Thoracic aorta (tissue), 2 donors: ENCODE measurements at regions not wholly inside any gene's neighbourhood (a gene's known extent, or its start where the extent isn't known, plus 50 kb on each side); places are given as distances from the start of the nearest gene placed in this dataset.

ENCODE experiments used
- ATAC-seq: fragments of 150-250 bp; one replicate; pipeline ENCODE4 v1.8.0; 2017; ENCODE audit warnings: low read depth; ENCODE audit not compliant: insufficient number of reproducible peaks, low FRiP score
- DNase-seq: peaks from one replicate; pipeline ENCODE4 v3.0.0-alpha.2; 2020; ENCODE audit warnings: low spot score
- H3K27ac ChIP-seq, 2 donors: fragments of 200-600 bp; sonication (generic); 1 replicate in 1 of 2; 2 replicates in 1 of 2; pipeline ENCODE4 v1.5.1; 2016; ENCODE audit warnings: mild to moderate bottlenecking in 2 of 2, moderate library complexity in 2 of 2
- H3K27me3 ChIP-seq: fragments of 200-600 bp; sonication (generic); replicated peaks from 2 replicates; pipeline ENCODE4 v1.6.0; 2016; ENCODE audit warnings: mild to moderate bottlenecking; ENCODE audit not compliant: insufficient read depth
- H3K36me3 ChIP-seq: fragments of 200-600 bp; sonication (generic); one replicate; pipeline ENCODE4 v1.5.1; 2016
- H3K4me1 ChIP-seq, 2 donors: fragments of 200-600 bp; sonication (generic); 1 replicate in 1 of 2; 2 replicates in 1 of 2; pipeline versions ENCODE4 v1.5.1 to v1.6.0; 2016; ENCODE audit warnings: low read depth in 2 of 2, mild to moderate bottlenecking in 1 of 2; ENCODE audit not compliant: control insufficient read depth in 1 of 2
- H3K4me3 ChIP-seq: fragments of 200-600 bp; sonication (generic); 2 replicates; pipeline ENCODE4 v1.5.1; 2016; ENCODE audit warnings: mild to moderate bottlenecking
- H3K9me3 ChIP-seq: fragments of 200-600 bp; sonication (generic); 2 replicates; pipeline ENCODE4 v1.5.1; 2016
- CTCF ChIP-seq: fragments of 200-600 bp; sonication (generic); IDR thresholded peaks from one replicate; pipeline ENCODE4 v1.5.1; 2019; ENCODE audit warnings: antibody characterized with exemption

DNA sequence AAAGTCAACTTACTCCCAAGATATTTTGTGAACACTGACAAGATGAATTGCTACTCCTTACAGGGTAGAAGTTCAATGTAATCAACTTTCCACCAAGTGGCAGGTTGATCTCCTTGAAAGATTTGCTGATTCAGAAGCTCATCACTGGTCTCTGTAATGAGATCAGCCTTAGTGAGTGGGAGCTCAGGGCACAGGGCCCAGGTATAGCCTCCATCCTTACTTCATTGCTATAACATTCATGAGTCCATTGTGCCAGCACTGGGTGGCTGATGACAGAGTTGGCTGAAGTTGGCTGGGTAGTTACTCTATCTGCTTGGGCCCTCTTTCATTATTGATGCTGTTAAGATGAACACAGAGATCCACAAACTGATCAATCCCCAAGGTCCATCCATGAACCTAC is 379.0 kb downstream of the IRS1 start:
- Histone ChIP-seq H3K4me1 (peaks cover 0 to 5% of the 10 kb centered on the region in 2 donors), H3K36me3 (no peaks in the 10 kb centered on the region), H3K9me3 (no peaks in the 10 kb centered on the region), H3K27me3 (no peaks in the 10 kb centered on the region), H3K27ac (no peak overlapping the region), H3K4me3 (no peak overlapping the region)
- DNase-seq (no peak), ATAC-seq (no peak)
- no peak for TF ChIP-seq CTCF

GRCh38 chr2:226418521-226418920 is 381.1 kb downstream of the IRS1 start:
- no peak for TF ChIP-seq CTCF
- ATAC-seq (no peak), DNase-seq (no peak)
- Histone ChIP-seq H3K27ac (no peak overlapping the region), H3K36me3 (no peaks in the 10 kb centered on the region), H3K27me3 (no peaks in the 10 kb centered on the region), H3K9me3 (no peaks in the 10 kb centered on the region), H3K4me3 (no peak overlapping the region), H3K4me1 (peaks cover 0 to 1% of the 10 kb centered on the region in 2 donors)

- DNase-seq, result no peak
- no peak for TF ChIP-seq CTCF
- ATAC-seq, result no peak
These were observed 385.3 kb downstream of the IRS1 start for GRCh38 chr2:226414335-226414734.

GRCh38 chr2:226413498-226414130 is 386.0 kb downstream of the IRS1 start:
- no peak for ATAC-seq
- H3K9me3 ChIP-seq, result no peaks in the 10 kb centered on the region
- no peak overlapping the region for H3K27ac ChIP-seq
- H3K4me3 ChIP-seq, result no peak overlapping the region
- peaks cover 0 to 6% of the 10 kb centered on the region in 2 donors for H3K4me1 ChIP-seq
- DNase-seq, result no peak
- H3K27me3 ChIP-seq, result no peaks in the 10 kb centered on the region
- H3K36me3 ChIP-seq, result no peaks in the 10 kb centered on the region
- no peak for TF ChIP-seq CTCF

More at GRCh38 chr2:226414335-226414734, 385.3 kb downstream of the IRS1 start:
- no peak overlapping the region for H3K4me3 ChIP-seq
- no peaks in the 10 kb centered on the region for H3K36me3 ChIP-seq
- no peaks in the 10 kb centered on the region for H3K9me3 ChIP-seq
- no peak overlapping the region for H3K27ac ChIP-seq
- peaks cover 0 to 6% of the 10 kb centered on the region in 2 donors for H3K4me1 ChIP-seq
- H3K27me3 ChIP-seq, result no peaks in the 10 kb centered on the region

GRCh38 chr2:226411727-226412360 is 387.8 kb downstream of the IRS1 start:
- no peak overlapping the region for H3K4me3 ChIP-seq
- H3K4me1 ChIP-seq, result peaks cover 0 to 6% of the 10 kb centered on the region in 2 donors
- ATAC-seq (no peak), DNase-seq (no peak)
- H3K36me3 ChIP-seq, result no peaks in the 10 kb centered on the region
- no peaks in the 10 kb centered on the region for H3K27me3 ChIP-seq
- no peak overlapping the region for H3K27ac ChIP-seq
- no peak for TF ChIP-seq CTCF
- no peaks in the 10 kb centered on the region for H3K9me3 ChIP-seq
